Stomach (tissue), 8 donors: ENCODE measurements at regions not wholly inside any gene's neighbourhood (a gene's known extent, or its start where the extent isn't known, plus 50 kb on each side); places are given as distances from the start of the nearest gene placed in this dataset.
A peak's percentile ranks its signal among the peaks of the same experiment; 100 is the strongest.

Experiments
- DNase-seq, 2 donors: peaks; one replicate each; pipeline versions ENCODE4 v3.0.0 to v3.0.0-alpha.2; 2013 to 2019
- H3K27ac ChIP-seq, 5 donors: fragments of 200-600 bp in 4 of 5; sonication (generic) in 4 of 5; one replicate each; pipeline ENCODE4 v1.5.1; 2013 to 2019; ENCODE audit warnings: mild to moderate bottlenecking in 1 of 5, moderate library complexity in 1 of 5
- H3K27me3 ChIP-seq, 3 donors: fragments of 200-600 bp; sonication (generic); one replicate each; pipeline ENCODE4 v1.5.1; 2017 to 2019; ENCODE audit warnings: mixed run types in 1 of 3
- H3K36me3 ChIP-seq, 4 donors: fragments of 200-600 bp; sonication (generic); 1 replicate in 3 of 4; 2 replicates in 1 of 4; pipeline ENCODE4 v1.5.1; 2016 to 2019
- H3K4me1 ChIP-seq, 4 donors: fragments of 200-600 bp; sonication (generic); one replicate each; pipeline ENCODE4 v1.5.1; 2016 to 2019
- H3K4me3 ChIP-seq, 4 donors: fragments of 200-600 bp; sonication (generic) in 3 of 4; one replicate each; pipeline ENCODE4 v1.5.1; 2016 to 2019; ENCODE audit warnings: mild to moderate bottlenecking in 1 of 4
- H3K9me3 ChIP-seq, 4 donors: fragments of 200-600 bp; sonication (generic); one replicate each; pipeline ENCODE4 v1.5.1; 2016 to 2019
- EP300 ChIP-seq: sonication (generic); formaldehyde crosslinking; IDR thresholded peaks from one replicate; pipeline ENCODE4 v1.6.1; 2017; ENCODE audit warnings: antibody characterized with exemption
- POLR2A ChIP-seq, 4 donors: fragments of 450-650 bp; IDR thresholded peaks; one replicate each; pipeline ENCODE4 v1.6.1; 2016; ENCODE audit warnings: antibody characterized with exemption in 4 of 4, control low read depth in 2 of 4, mild to moderate bottlenecking in 1 of 4, moderate library complexity in 1 of 4
- POLR2AphosphoS5 ChIP-seq, 3 donors: sonication (generic); formaldehyde crosslinking; IDR thresholded peaks; one replicate each; pipeline ENCODE4 v1.6.1; 2016; ENCODE audit warnings: antibody characterized with exemption in 3 of 3
- WGBS, 5 donors: extraction: QIAGEN DNeasy Blood & Tissue Kit in 3 of 5; methylation state at CpG; one replicate each; pipeline versions ENCODE4 v1.1.5 to v1.1.7; 2013 to 2018; 5-methylcytosine and 5-hydroxymethylcytosine counted together
- intact Hi-C: fragments of 100-400 bp; cut with DNase I; formaldehyde crosslinking; loops from one replicate; pipeline ENCODE4 v1.15.1; 2023; ENCODE audit warnings: low total_unique reads
- TF ChIP-seq, protein P1 (sequence below), 7 experiments: fragments of 450-650 bp in 4 of 7; fragments of 200-600 bp in 3 of 7; sonication (generic) in 3 of 7; IDR thresholded peaks; one replicate each; pipeline ENCODE4 v1.5.1; 2016 to 2019; ENCODE audit warnings: antibody characterized with exemption in 7 of 7, control low read depth in 2 of 7, mild to moderate bottlenecking in 1 of 7
- donor health status: healthy with polysubstance abuse.
- donor health status: Bipolar disorder and iron deficiency.
- donor health status: healthy.

DNA sequence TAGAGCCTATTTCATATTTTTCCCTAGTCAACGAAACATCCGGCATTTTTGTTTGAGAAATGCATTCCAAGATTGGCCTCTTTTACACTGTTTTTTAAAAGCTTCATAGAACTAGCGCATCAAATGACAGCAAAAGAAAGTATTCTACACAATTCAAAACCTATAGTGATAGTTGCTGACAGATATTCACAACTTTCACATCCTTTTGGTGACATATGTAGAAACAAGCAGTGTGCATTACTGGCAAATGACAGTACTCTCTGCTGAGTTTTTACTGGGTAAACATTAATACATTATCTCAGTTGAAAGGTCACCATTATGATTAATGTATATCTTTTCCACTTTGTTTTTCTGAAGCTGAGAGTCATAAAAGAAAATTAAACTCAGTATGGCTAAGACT, 135.4 kb upstream of the RGS18 start:
- 81 to 87% (median 82%) methylated on average over 3 of the region's 3 CpGs for WGBS, 5 donors
- intact Hi-C loops = no loop called here
- Histone ChIP-seq H3K4me1 (no peaks in the 10 kb centered on the region), H3K9me3 (no peaks in the 10 kb centered on the region), H3K27me3 (no peaks in the 10 kb centered on the region), H3K4me3 (no peak overlapping the region), H3K27ac (no peak overlapping the region), H3K36me3 (no peaks in the 10 kb centered on the region)
- TF ChIP-seq EP300 (no peak), POLR2A (IDR thresholded peaks at IDR 0.05) (no peak), POLR2AphosphoS5 (IDR thresholded peaks at IDR 0.05) (no peak)
- TF ChIP-seq, protein P1, sequence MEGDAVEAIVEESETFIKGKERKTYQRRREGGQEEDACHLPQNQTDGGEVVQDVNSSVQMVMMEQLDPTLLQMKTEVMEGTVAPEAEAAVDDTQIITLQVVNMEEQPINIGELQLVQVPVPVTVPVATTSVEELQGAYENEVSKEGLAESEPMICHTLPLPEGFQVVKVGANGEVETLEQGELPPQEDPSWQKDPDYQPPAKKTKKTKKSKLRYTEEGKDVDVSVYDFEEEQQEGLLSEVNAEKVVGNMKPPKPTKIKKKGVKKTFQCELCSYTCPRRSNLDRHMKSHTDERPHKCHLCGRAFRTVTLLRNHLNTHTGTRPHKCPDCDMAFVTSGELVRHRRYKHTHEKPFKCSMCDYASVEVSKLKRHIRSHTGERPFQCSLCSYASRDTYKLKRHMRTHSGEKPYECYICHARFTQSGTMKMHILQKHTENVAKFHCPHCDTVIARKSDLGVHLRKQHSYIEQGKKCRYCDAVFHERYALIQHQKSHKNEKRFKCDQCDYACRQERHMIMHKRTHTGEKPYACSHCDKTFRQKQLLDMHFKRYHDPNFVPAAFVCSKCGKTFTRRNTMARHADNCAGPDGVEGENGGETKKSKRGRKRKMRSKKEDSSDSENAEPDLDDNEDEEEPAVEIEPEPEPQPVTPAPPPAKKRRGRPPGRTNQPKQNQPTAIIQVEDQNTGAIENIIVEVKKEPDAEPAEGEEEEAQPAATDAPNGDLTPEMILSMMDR (IDR thresholded peaks at IDR 0.05) = no peak
- DNase-seq = no peak

DNA sequence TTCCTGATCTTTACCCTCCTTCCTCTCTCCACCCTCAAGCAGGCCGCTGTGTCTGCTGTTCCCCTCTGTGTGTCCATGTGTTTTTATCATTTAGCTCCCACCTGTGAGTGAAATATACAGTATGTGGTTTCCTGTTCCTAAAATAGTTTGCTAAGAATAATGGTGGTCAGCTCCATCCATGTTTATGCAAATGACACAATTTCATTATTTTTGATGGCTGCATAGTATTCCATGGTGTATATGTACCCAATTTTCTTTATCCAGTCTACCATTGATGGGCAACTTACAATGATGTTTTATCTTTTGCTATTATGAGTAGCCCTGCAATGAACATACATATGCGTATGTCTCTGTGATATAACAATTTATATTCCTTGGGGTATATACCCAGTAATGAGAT, 133.4 kb upstream of the RGS18 start:
- WGBS, 5 donors = 87 to 96% (median 90%) methylated on average over 2 of the region's 2 CpGs

DNA sequence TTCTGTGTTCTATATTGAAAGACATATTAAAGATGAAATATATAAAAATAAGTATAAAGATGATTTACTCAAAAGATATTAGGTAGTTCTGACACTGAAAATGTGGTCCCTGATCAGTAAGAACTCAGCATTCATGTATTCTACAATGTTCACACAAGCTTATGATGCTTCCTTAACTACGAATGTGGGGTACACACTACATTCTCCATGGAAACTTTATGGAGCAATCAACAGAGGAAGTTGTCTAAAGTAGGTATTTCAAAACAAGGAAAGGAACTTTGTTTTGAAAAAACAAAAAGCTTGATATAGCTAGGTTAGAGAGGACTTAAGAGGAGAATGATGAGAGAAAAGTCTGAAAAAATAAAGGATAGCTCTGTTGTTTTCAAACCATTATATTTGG, 119.7 kb upstream of the RGS18 start:
- TF ChIP-seq POLR2AphosphoS5 (IDR thresholded peaks at IDR 0.05) (no peak), POLR2A (IDR thresholded peaks at IDR 0.05) (no peak), EP300 (no peak)
- TF ChIP-seq, protein P1 (IDR thresholded peaks at IDR 0.05) = no peak
- WGBS, 5 donors = 53 to 90% (median 73%) methylated on average over 1 of the region's 1 CpG
- intact Hi-C loops = no loop called here

More for the DNA sequence above, 133.4 kb upstream of the RGS18 start:
- no peaks in the 10 kb centered on the region for H3K36me3 ChIP-seq
- intact Hi-C loops = no loop called here
- H3K4me3 ChIP-seq = no peak overlapping the region
- TF ChIP-seq POLR2A (IDR thresholded peaks at IDR 0.05) = no peak
- TF ChIP-seq POLR2AphosphoS5 (IDR thresholded peaks at IDR 0.05) = no peak
- no peak for TF ChIP-seq EP300
- TF ChIP-seq, protein P1 (IDR thresholded peaks at IDR 0.05) = no peak
- DNase-seq = no peak
- H3K27me3 ChIP-seq = no peaks in the 10 kb centered on the region
- no peak overlapping the region for H3K27ac ChIP-seq
- no peaks in the 10 kb centered on the region for H3K4me1 ChIP-seq
- H3K9me3 ChIP-seq = no peaks in the 10 kb centered on the region

DNA sequence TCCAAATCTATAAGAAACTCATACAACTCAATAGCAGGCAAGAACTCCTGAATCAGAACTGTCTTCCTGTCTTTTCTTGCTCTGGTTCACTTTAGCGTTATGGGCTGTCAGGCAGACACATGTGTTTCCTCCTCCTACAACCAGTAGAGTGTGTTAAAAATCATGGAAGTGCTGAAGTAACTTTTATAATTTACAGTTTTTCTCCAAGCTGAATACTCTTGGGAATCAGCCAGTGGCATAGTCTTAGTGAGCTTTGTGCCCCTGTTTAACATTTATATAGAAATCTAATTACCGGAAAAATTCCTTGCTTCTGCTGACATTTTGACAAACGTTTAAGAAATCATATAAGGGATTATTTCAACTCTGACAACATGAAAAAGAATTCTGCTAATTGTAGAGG, 113.1 kb upstream of the RGS18 start:
- Histone ChIP-seq H3K27me3 (no peaks in the 10 kb centered on the region), H3K9me3 (peaks cover 0 to 4% (median 0%) of the 10 kb centered on the region in 4 donors), H3K4me3 (no peak overlapping the region), H3K27ac (no peak overlapping the region), H3K4me1 (no peaks in the 10 kb centered on the region), H3K36me3 (no peaks in the 10 kb centered on the region)
- DNase-seq = peak in 1 of 2 donors; percentile 6
- WGBS, 5 donors = 47 to 57% (median 52%) methylated on average over 3 of the region's 3 CpGs
- intact Hi-C loops = no loop called here
- no peak for TF ChIP-seq EP300
- TF ChIP-seq, protein P1 (IDR thresholded peaks at IDR 0.05) = no peak

More for the DNA sequence above, 119.7 kb upstream of the RGS18 start:
- Histone ChIP-seq H3K27me3 (no peaks in the 10 kb centered on the region), H3K27ac (no peak overlapping the region), H3K36me3 (no peaks in the 10 kb centered on the region), H3K4me3 (no peak overlapping the region), H3K4me1 (no peaks in the 10 kb centered on the region), H3K9me3 (peaks cover 0 to 7% (median 0%) of the 10 kb centered on the region in 4 donors)
- DNase-seq = no peak
